Fibroblast of villous mesenchyme (primary cell): ENCODE measurements at regions not wholly inside any gene's neighbourhood (a gene's known extent, or its start where the extent isn't known, plus 50 kb on each side); places are given as distances from the start of the nearest gene placed in this dataset.

ENCODE experiments used
- DNase-seq: peaks from one replicate; pipeline ENCODE4 v3.0.0-alpha.2; 2010; ENCODE audit warnings: low read depth
- H3K4me3 ChIP-seq: 2 replicates; pipeline ENCODE4 v1.5.1; 2011; ENCODE audit warnings: low read depth, mild to moderate bottlenecking, low read length
- CTCF ChIP-seq: IDR thresholded peaks from 2 replicates; pipeline ENCODE4 v1.5.1; 2012; ENCODE audit warnings: low read depth, mild to moderate bottlenecking, low read length; ENCODE audit not compliant: insufficient read depth

GRCh38 chr6:82611751-82612150 is 248.1 kb downstream of the TPBG start:
- no peak for TF ChIP-seq CTCF
- DNase-seq, result no peak
- no peak overlapping the region for H3K4me3 ChIP-seq

GRCh38 chr6:82612475-82613039 is 248.9 kb downstream of the TPBG start:
- TF ChIP-seq CTCF, result no peak
- DNase-seq, result no peak
- no peak overlapping the region for H3K4me3 ChIP-seq

DNA sequence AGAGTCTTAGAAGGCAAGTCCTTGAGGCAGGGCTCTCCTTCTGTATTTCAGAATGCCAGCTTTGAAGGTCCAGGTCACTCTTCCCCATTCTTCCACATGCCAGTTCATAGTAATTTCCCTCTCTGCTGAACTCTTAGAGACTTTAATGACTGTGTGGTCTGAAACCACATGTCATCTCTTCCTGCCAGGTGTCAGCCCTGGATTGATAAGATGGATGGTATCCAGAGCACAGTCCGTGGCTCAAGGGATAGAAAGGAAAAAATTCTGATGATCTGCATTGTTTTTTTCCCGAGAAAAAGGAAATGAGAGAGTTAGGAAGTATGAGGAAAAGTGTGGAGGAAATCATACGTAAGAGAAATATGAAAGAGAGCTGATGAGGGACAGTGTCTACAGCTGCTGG is 250.9 kb downstream of the TPBG start:
- no peak for DNase-seq
- no peak for TF ChIP-seq CTCF
- no peak overlapping the region for H3K4me3 ChIP-seq

- peak; percentile 32 for TF ChIP-seq CTCF
- DNase-seq, result peak; percentile 13
- H3K4me3 ChIP-seq, result no peak overlapping the region
Measured at GRCh38 chr6:82616386-82617028, 252.9 kb downstream of the TPBG start.

GRCh38 chr6:82617648-82618047 is 254.0 kb downstream of the TPBG start:
- no peak for TF ChIP-seq CTCF
- no peak for DNase-seq
- no peak overlapping the region for H3K4me3 ChIP-seq

GRCh38 chr6:82619573-82619972 is 256.0 kb downstream of the TPBG start:
- H3K4me3 ChIP-seq, result no peak overlapping the region
- DNase-seq, result no peak
- no peak for TF ChIP-seq CTCF

- no peak for DNase-seq
- H3K4me3 ChIP-seq, result no peak overlapping the region
- no peak for TF ChIP-seq CTCF
Measured at GRCh38 chr6:82622461-82622860, 258.8 kb downstream of the TPBG start.
